ENCODE measurements at regions not wholly inside any gene's neighbourhood (a gene's known extent, or its start where the extent isn't known, plus 50 kb on each side); places are given as distances from the start of the nearest gene placed in this dataset.

DNA sequence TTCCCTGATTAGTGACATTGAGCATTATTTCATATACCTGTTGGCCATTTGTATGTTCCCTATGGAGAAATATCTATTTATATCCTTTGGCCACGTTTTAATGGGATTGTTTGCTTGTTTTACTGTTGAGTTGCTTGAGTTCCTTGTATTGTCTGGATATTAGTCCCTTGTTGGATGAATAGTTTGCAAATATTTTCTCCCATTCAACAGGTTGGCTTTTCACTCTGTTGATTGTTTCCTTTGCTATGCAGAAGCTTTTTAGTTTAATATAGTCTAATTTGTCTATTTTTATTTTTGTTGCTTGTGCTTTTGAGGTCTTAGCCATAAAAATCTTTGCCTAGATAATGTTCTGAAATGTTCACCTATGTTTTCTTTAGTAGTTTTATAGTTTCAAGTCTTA, 60.2 kb upstream of the HUWE1 start:
- TF ChIP-seq, protein P1, sequence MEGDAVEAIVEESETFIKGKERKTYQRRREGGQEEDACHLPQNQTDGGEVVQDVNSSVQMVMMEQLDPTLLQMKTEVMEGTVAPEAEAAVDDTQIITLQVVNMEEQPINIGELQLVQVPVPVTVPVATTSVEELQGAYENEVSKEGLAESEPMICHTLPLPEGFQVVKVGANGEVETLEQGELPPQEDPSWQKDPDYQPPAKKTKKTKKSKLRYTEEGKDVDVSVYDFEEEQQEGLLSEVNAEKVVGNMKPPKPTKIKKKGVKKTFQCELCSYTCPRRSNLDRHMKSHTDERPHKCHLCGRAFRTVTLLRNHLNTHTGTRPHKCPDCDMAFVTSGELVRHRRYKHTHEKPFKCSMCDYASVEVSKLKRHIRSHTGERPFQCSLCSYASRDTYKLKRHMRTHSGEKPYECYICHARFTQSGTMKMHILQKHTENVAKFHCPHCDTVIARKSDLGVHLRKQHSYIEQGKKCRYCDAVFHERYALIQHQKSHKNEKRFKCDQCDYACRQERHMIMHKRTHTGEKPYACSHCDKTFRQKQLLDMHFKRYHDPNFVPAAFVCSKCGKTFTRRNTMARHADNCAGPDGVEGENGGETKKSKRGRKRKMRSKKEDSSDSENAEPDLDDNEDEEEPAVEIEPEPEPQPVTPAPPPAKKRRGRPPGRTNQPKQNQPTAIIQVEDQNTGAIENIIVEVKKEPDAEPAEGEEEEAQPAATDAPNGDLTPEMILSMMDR (IDR thresholded peaks at IDR 0.05; ENCODE audit: low read depth, low read length, missing input control): no peak
- TF ChIP-seq, protein P2, sequence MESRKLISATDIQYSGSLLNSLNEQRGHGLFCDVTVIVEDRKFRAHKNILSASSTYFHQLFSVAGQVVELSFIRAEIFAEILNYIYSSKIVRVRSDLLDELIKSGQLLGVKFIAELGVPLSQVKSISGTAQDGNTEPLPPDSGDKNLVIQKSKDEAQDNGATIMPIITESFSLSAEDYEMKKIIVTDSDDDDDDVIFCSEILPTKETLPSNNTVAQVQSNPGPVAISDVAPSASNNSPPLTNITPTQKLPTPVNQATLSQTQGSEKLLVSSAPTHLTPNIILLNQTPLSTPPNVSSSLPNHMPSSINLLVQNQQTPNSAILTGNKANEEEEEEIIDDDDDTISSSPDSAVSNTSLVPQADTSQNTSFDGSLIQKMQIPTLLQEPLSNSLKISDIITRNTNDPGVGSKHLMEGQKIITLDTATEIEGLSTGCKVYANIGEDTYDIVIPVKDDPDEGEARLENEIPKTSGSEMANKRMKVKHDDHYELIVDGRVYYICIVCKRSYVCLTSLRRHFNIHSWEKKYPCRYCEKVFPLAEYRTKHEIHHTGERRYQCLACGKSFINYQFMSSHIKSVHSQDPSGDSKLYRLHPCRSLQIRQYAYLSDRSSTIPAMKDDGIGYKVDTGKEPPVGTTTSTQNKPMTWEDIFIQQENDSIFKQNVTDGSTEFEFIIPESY (IDR thresholded peaks at IDR 0.05): no peak
- TF ChIP-seq RAD21 (IDR thresholded peaks at IDR 0.05) (no peak), JUND (IDR thresholded peaks at IDR 0.05) (no peak), TAF1 (conservative IDR thresholded peaks at IDR 0.05) (no peak), SP1 (IDR thresholded peaks at IDR 0.05) (no peak), YY1 (IDR thresholded peaks at IDR 0.05) (no peak), GABPA (IDR thresholded peaks at IDR 0.05 in 1 of 2, conservative IDR thresholded peaks at IDR 0.05 in 1 of 2) (no peak), FOXA2 (IDR thresholded peaks at IDR 0.05) (no peak)
- TF ChIP-seq, protein P3, sequence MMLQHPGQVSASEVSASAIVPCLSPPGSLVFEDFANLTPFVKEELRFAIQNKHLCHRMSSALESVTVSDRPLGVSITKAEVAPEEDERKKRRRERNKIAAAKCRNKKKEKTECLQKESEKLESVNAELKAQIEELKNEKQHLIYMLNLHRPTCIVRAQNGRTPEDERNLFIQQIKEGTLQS (IDR thresholded peaks at IDR 0.05): no peak
- TF ChIP-seq, protein P4, sequence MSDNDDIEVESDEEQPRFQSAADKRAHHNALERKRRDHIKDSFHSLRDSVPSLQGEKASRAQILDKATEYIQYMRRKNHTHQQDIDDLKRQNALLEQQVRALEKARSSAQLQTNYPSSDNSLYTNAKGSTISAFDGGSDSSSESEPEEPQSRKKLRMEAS (IDR thresholded peaks at IDR 0.05): no peak
